ENCODE measurements at regions not wholly inside any gene's neighbourhood (a gene's known extent, or its start where the extent isn't known, plus 50 kb on each side); places are given as distances from the start of the nearest gene placed in this dataset.

- TF ChIP-seq CTCF (IDR thresholded peaks at IDR 0.05): no peak
- no peak for TF ChIP-seq POLR2A (IDR thresholded peaks at IDR 0.05)
Observed at GRCh38 chr4:151471728-151472127, 62.8 kb downstream of the FHIP1A start.
